Keratinocyte (primary cell): ENCODE measurements at regions not wholly inside any gene's neighbourhood (a gene's known extent, or its start where the extent isn't known, plus 50 kb on each side); places are given as distances from the start of the nearest gene placed in this dataset.

ENCODE experiments used
- DNase-seq: peaks from one replicate; pipeline ENCODE4 v3.0.0-alpha.2; 2011; ENCODE audit warnings: low read depth, missing footprints, low spot score
- FAIRE-seq: peaks from 2 replicates; lab custom pipeline; 2011; peaks lifted over from hg19 to GRCh38; lab: Jason Lieb, UNC
- H2AFZ ChIP-seq: 2 replicates; pipeline ENCODE4 v1.6.0; 2012; ENCODE audit warnings: low read length, control low read depth, inconsistent platforms; ENCODE audit not compliant: control insufficient read depth
- H3K27ac ChIP-seq: 2 replicates; pipeline ENCODE4 v1.5.1; 2011; ENCODE audit warnings: low read length; ENCODE audit not compliant: control insufficient read depth, insufficient read depth
- H3K27me3 ChIP-seq: 3 replicates; pipeline ENCODE4 v1.6.0; 2011; ENCODE audit warnings: low read length; ENCODE audit not compliant: control insufficient read depth, insufficient read depth; ENCODE audit errors: extremely low read depth
- H3K36me3 ChIP-seq, 2 experiments: 2 replicates in 1 of 2; 3 replicates in 1 of 2; pipeline ENCODE4 v1.5.1; 2011; ENCODE audit warnings: low read length in 2 of 2, mild to moderate bottlenecking in 1 of 2; ENCODE audit not compliant: control insufficient read depth in 2 of 2, insufficient read depth in 2 of 2; ENCODE audit errors: extremely low read depth in 1 of 2
- H3K4me1 ChIP-seq: 3 replicates; pipeline ENCODE4 v1.5.1; 2011; ENCODE audit warnings: low read length; ENCODE audit not compliant: control insufficient read depth, insufficient read depth; ENCODE audit errors: extremely low read depth
- H3K4me2 ChIP-seq: 3 replicates; pipeline ENCODE4 v1.6.0; 2011; ENCODE audit warnings: low read depth, low read length; ENCODE audit not compliant: control insufficient read depth, insufficient read depth; ENCODE audit errors: extremely low read depth
- H3K4me3 ChIP-seq, 3 experiments: fragments of 200-600 bp in 1 of 3; sonication (generic) in 1 of 3; 2 replicates in 2 of 3; 3 replicates in 1 of 3; pipeline ENCODE4 v1.5.1; 2011 to 2016; ENCODE audit warnings: low read length in 3 of 3, mild to moderate bottlenecking in 3 of 3, control low read depth in 2 of 3, inconsistent platforms in 1 of 3, low read depth in 1 of 3, mixed read lengths in 1 of 3, mixed run types in 1 of 3, moderate library complexity in 1 of 3; ENCODE audit not compliant: control insufficient read depth in 2 of 3, insufficient read depth in 2 of 3; ENCODE audit errors: extremely low read depth in 1 of 3
- H3K79me2 ChIP-seq: 2 replicates; pipeline ENCODE4 v1.6.0; 2012; ENCODE audit warnings: low read length; ENCODE audit not compliant: control insufficient read depth, insufficient read depth
- H3K9ac ChIP-seq: 3 replicates; pipeline ENCODE4 v1.6.0; 2011; ENCODE audit warnings: low read length; ENCODE audit not compliant: control insufficient read depth, insufficient read depth; ENCODE audit errors: extremely low read depth
- H3K9me1 ChIP-seq: 3 replicates; pipeline ENCODE4 v1.6.0; 2011; ENCODE audit warnings: low read length; ENCODE audit not compliant: control insufficient read depth, insufficient read depth; ENCODE audit errors: extremely low read depth
- H3K9me3 ChIP-seq: 2 replicates; pipeline ENCODE4 v1.5.1; 2012; ENCODE audit warnings: low read depth, low read length; ENCODE audit not compliant: control insufficient read depth
- H4K20me1 ChIP-seq: 3 replicates; pipeline ENCODE4 v1.6.0; 2011; ENCODE audit warnings: low read length; ENCODE audit not compliant: control insufficient read depth, insufficient read depth; ENCODE audit errors: extremely low read depth
- EZH2 ChIP-seq: IDR thresholded peaks from one replicate; pipeline ENCODE4 v1.6.1; 2012; ENCODE audit warnings: inconsistent platforms, mild to moderate bottlenecking, low read length, moderate library complexity
- dilution Hi-C: fragments of 300-500 bp; cut with MboI; formaldehyde crosslinking; loops from one replicate; pipeline ENCODE4 v1.7.0; 2020; ENCODE audit warnings: low sequenced_read_pairs; ENCODE audit not compliant: extremely low pct_ligation_motif_present
- TF ChIP-seq, protein P1 (sequence below), 3 experiments: IDR thresholded peaks in 1 of 3; conservative IDR thresholded peaks in 1 of 3; optimal IDR thresholded peaks in 1 of 3; 2 replicates in 2 of 3; 3 replicates in 1 of 3; pipeline versions ENCODE3 to v1.5.1; 2011; ENCODE audit warnings: low read length in 3 of 3, mild to moderate bottlenecking in 3 of 3, moderate library complexity in 2 of 3, control low read depth in 1 of 3, inconsistent platforms in 1 of 3; ENCODE audit not compliant: insufficient read depth in 2 of 3; ENCODE audit errors: extremely low read depth in 1 of 3

DNA sequence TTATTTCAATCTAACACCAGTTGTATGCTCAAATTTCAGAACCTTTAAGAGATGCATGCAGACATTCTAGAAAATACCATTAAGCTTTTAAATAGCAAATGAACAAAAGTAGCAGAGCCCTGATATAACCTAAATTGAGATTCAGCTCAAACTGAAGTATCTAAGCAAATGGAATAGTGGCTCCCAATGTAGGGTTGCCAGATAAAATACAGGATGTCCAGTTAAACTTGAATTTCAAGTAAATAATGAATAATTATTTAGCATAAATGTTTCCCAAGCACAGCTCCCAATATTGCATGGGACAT, 171.1 kb upstream of the ATP11B start:
- Histone ChIP-seq H3K9ac (no peak overlapping the region), H3K79me2 (no peaks in the 10 kb centered on the region), H3K9me1 (no peaks in the 10 kb centered on the region), H4K20me1 (no peaks in the 10 kb centered on the region), H3K27ac (no peak overlapping the region), H3K4me1 (peaks cover 23% of the 10 kb centered on the region), H3K9me3 (no peaks in the 10 kb centered on the region), H3K4me3 (no peak overlapping the region), H2AFZ (no peak overlapping the region), H3K4me2 (no peak overlapping the region), H3K36me3 (no peaks in the 10 kb centered on the region), H3K27me3 (no peaks in the 10 kb centered on the region)
- no peak for DNase-seq
- TF ChIP-seq, protein P1, sequence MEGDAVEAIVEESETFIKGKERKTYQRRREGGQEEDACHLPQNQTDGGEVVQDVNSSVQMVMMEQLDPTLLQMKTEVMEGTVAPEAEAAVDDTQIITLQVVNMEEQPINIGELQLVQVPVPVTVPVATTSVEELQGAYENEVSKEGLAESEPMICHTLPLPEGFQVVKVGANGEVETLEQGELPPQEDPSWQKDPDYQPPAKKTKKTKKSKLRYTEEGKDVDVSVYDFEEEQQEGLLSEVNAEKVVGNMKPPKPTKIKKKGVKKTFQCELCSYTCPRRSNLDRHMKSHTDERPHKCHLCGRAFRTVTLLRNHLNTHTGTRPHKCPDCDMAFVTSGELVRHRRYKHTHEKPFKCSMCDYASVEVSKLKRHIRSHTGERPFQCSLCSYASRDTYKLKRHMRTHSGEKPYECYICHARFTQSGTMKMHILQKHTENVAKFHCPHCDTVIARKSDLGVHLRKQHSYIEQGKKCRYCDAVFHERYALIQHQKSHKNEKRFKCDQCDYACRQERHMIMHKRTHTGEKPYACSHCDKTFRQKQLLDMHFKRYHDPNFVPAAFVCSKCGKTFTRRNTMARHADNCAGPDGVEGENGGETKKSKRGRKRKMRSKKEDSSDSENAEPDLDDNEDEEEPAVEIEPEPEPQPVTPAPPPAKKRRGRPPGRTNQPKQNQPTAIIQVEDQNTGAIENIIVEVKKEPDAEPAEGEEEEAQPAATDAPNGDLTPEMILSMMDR (optimal IDR thresholded peaks at IDR 0.05 in 1 of 3, IDR thresholded peaks at IDR 0.05 in 1 of 3, conservative IDR thresholded peaks at IDR 0.05 in 1 of 3; ENCODE audit: extremely low read depth in 1 of 3, insufficient read depth in 2 of 3, low read length in 3 of 3): no peak
- FAIRE-seq: no peak
- dilution Hi-C loops: no loop called here

DNA sequence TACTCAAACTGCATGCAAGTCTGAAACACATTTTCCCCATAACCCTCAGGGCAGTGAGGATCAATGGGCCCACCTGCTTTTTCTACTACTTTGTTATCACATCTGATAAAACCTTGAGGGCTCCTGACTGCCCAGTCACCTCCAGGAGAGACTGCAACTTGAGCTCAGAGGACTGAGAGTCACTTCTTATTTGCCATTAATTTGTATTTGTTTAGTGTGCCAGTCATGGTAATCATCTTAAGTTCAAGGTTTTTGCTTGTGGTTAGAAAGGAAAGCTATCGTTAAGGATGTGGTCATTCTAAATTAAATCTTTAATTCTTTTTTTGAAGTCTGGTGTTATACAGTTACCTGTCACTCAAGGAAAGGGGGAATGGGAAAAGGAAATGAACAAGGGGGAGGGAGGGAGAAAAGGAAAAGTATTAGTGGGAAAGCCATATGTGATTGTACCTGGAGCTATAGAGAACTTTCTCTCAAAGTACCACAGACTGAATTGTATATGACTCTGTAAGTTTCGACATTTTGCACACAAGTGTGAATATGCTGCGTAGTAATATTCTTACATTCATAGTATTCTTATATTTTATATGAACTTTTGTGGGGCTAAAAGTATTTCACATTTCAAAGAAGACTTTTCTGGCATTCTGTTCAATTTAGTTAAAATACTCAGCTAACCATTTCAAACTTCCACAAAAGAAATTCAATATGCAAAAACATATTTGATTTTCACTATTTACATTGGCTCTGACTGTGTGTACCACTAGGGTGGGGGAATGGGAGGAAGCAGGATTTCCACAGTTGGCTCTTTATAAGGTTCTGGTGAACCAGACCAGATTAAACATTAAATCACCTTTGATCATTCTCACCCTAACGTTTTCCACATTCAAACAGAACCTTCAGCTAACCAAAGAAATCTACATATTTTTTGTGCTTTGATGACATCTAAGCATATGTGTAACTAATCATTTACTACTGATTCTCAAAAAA, 166.5 kb upstream of the ATP11B start:
- dilution Hi-C loops: no loop called here
- no peak overlapping the region for H3K4me3 ChIP-seq

More for the DNA sequence above, 166.5 kb upstream of the ATP11B start:
- Histone ChIP-seq H3K27me3 (no peaks in the 10 kb centered on the region), H3K4me2 (no peak overlapping the region), H3K4me1 (peaks cover 32% of the 10 kb centered on the region), H3K9ac (no peak overlapping the region), H3K36me3 (no peaks in the 10 kb centered on the region), H3K9me3 (no peaks in the 10 kb centered on the region), H3K27ac (no peak overlapping the region), H3K9me1 (no peaks in the 10 kb centered on the region), H4K20me1 (no peaks in the 10 kb centered on the region), H3K79me2 (no peaks in the 10 kb centered on the region), H2AFZ (no peak overlapping the region)
- TF ChIP-seq EZH2: no peak
- TF ChIP-seq, protein P1 (optimal IDR thresholded peaks at IDR 0.05 in 1 of 3, IDR thresholded peaks at IDR 0.05 in 1 of 3, conservative IDR thresholded peaks at IDR 0.05 in 1 of 3; ENCODE audit: extremely low read depth in 1 of 3, insufficient read depth in 2 of 3, low read length in 3 of 3): no peak
- DNase-seq (no peak), FAIRE-seq (no peak)
